Chondrocyte (in vitro differentiated cells): ENCODE measurements at regions not wholly inside any gene's neighbourhood (a gene's known extent, or its start where the extent isn't known, plus 50 kb on each side); places are given as distances from the start of the nearest gene placed in this dataset.

Source experiments
- DNase-seq: peaks from one replicate; pipeline ENCODE4 v3.0.0; 2021; ENCODE audit warnings: mixed read lengths, low spot score
- H3K27ac Mint-ChIP-seq: one replicate; pipeline ENCODE4 v1.8.0; 2021; ENCODE audit warnings: mild to moderate bottlenecking, moderate library complexity, mixed read lengths; ENCODE audit not compliant: unreplicated experiment
- H3K27me3 Mint-ChIP-seq: 2 replicates; pipeline ENCODE4 v1.8.0; 2021; ENCODE audit warnings: low read depth, mixed read lengths
- H3K36me3 Mint-ChIP-seq: 2 replicates; pipeline ENCODE4 v1.8.0; 2021; ENCODE audit warnings: low read depth, mixed read lengths
- H3K4me1 Mint-ChIP-seq: 2 replicates; pipeline ENCODE4 v1.8.0; 2021; ENCODE audit warnings: low read depth, mild to moderate bottlenecking, mixed read lengths
- H3K4me3 Mint-ChIP-seq: one replicate; pipeline ENCODE4 v1.8.0; 2021; ENCODE audit warnings: mild to moderate bottlenecking, moderate library complexity, mixed read lengths; ENCODE audit not compliant: unreplicated experiment
- H3K9me3 Mint-ChIP-seq: 2 replicates; pipeline ENCODE4 v1.8.0; 2021; ENCODE audit warnings: low read depth, mixed read lengths
- CTCF ChIP-seq: fragments of 200-600 bp; sonication (generic); IDR thresholded peaks from 2 replicates; pipeline ENCODE4 v1.5.0; 2021; ENCODE audit warnings: antibody characterized with exemption, mild to moderate bottlenecking, moderate library complexity

GRCh38 chr7:49260538-49260937 is 336.2 kb downstream of the CDC14C start:
- H3K27me3 Mint-ChIP-seq, result no peaks in the 10 kb centered on the region
- no peaks in the 10 kb centered on the region for H3K4me1 Mint-ChIP-seq
- no peaks in the 10 kb centered on the region for H3K9me3 Mint-ChIP-seq
- no peak overlapping the region for H3K4me3 Mint-ChIP-seq
- H3K36me3 Mint-ChIP-seq, result no peaks in the 10 kb centered on the region
- TF ChIP-seq CTCF, result no peak
- DNase-seq, result no peak
- no peak overlapping the region for H3K27ac Mint-ChIP-seq

- H3K4me1 Mint-ChIP-seq, result no peaks in the 10 kb centered on the region
Observed at GRCh38 chr7:49261928-49262327, 337.6 kb downstream of the CDC14C start.

DNA sequence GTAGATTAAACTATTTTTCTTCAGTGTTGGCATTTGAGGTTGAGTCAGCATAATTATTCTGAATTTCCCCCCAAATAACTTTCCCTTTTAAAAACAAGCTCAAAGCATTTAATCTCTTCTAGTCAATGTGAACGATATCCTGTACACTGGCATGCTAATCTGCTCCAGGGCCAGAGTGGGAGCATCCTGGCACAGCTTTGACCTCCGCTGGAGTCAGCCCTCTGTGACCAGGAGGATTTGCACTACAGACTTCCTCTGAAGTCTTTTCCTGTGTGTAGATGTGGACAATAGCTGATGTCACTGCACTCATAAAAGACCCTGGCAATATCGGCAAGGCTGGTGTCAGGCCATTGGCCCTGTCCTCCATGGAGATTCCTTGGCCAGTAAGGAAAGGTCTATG is 340.2 kb downstream of the CDC14C start:
- Mint-ChIP-seq H3K4me1 (no peaks in the 10 kb centered on the region), H3K36me3 (no peaks in the 10 kb centered on the region), H3K4me3 (no peak overlapping the region), H3K27me3 (no peaks in the 10 kb centered on the region), H3K9me3 (no peaks in the 10 kb centered on the region), H3K27ac (no peak overlapping the region)
- DNase-seq, result no peak
- no peak for TF ChIP-seq CTCF

More at GRCh38 chr7:49261928-49262327, 337.6 kb downstream of the CDC14C start:
- H3K27me3 Mint-ChIP-seq, result no peaks in the 10 kb centered on the region
- H3K4me3 Mint-ChIP-seq, result no peak overlapping the region
- H3K9me3 Mint-ChIP-seq, result no peaks in the 10 kb centered on the region
- no peak for DNase-seq
- no peak overlapping the region for H3K27ac Mint-ChIP-seq
- no peak for TF ChIP-seq CTCF
- no peaks in the 10 kb centered on the region for H3K36me3 Mint-ChIP-seq

GRCh38 chr7:49273897-49274296 is 349.6 kb downstream of the CDC14C start:
- Mint-ChIP-seq H3K4me1 (no peaks in the 10 kb centered on the region), H3K9me3 (no peaks in the 10 kb centered on the region), H3K27me3 (peaks cover 8% of the 10 kb centered on the region), H3K27ac (no peak overlapping the region), H3K36me3 (no peaks in the 10 kb centered on the region), H3K4me3 (no peak overlapping the region)
- no peak for DNase-seq
- TF ChIP-seq CTCF, result no peak

DNA sequence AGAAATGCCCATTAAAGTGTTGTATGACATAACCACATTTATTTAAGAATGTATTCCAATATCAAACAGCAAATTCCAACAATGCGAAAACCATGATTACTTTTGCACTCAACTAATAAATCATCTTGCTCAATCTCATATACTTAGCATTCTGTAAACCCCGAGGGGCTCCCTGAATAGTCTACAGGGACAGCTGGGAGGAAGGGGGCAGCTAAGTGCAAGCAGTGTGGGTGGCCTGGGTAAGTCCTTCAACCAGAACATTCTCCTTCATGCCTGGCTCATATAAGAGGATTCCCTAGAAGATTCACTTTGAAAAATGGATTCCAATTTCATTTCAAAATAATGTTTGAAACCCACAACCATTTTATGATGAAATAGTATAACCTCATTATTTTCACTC is 355.5 kb downstream of the CDC14C start:
- no peak for TF ChIP-seq CTCF
- no peak overlapping the region for H3K4me3 Mint-ChIP-seq
- H3K9me3 Mint-ChIP-seq, result no peaks in the 10 kb centered on the region
- H3K36me3 Mint-ChIP-seq, result no peaks in the 10 kb centered on the region
- H3K27me3 Mint-ChIP-seq, result peaks cover 5% of the 10 kb centered on the region
- no peaks in the 10 kb centered on the region for H3K4me1 Mint-ChIP-seq
- H3K27ac Mint-ChIP-seq, result no peak overlapping the region
- DNase-seq, result no peak
